ENCODE measurements at regions not wholly inside any gene's neighbourhood (a gene's known extent, or its start where the extent isn't known, plus 50 kb on each side); places are given as distances from the start of the nearest gene placed in this dataset.

- no peak overlapping the region for H3K27ac ChIP-seq
- no peak for TF ChIP-seq CTCF (conservative IDR thresholded peaks at IDR 0.05)
Observed at GRCh38 chr4:152100379-152101201, 339.8 kb upstream of the GATB start.

- no peak overlapping the region for H3K27ac ChIP-seq
- no peak for TF ChIP-seq CTCF (conservative IDR thresholded peaks at IDR 0.05)
Observed at GRCh38 chr4:152099981-152100378, 339.2 kb upstream of the GATB start.

GRCh38 chr4:152099555-152099954 lies 338.7 kb upstream of the GATB start:
- TF ChIP-seq CTCF (conservative IDR thresholded peaks at IDR 0.05), result no peak
- no peak overlapping the region for H3K27ac ChIP-seq

GRCh38 chr4:152099061-152099425 lies 338.2 kb upstream of the GATB start:
- H3K27ac ChIP-seq, result no peak overlapping the region
- no peak for TF ChIP-seq CTCF (conservative IDR thresholded peaks at IDR 0.05)

GRCh38 chr4:152098365-152099060 lies 337.7 kb upstream of the GATB start:
- no peak overlapping the region for H3K27ac ChIP-seq

GRCh38 chr4:152097371-152097770 lies 336.6 kb upstream of the GATB start:
- H3K27ac ChIP-seq, result no peak overlapping the region
- no peak for TF ChIP-seq CTCF (conservative IDR thresholded peaks at IDR 0.05)

More at GRCh38 chr4:152098365-152099060, 337.7 kb upstream of the GATB start:
- TF ChIP-seq CTCF (conservative IDR thresholded peaks at IDR 0.05), result no peak

GRCh38 chr4:152095701-152096070 lies 334.9 kb upstream of the GATB start:
- H3K27ac ChIP-seq, result peak overlapping the region; percentile 87

More at GRCh38 chr4:152095701-152096070, 334.9 kb upstream of the GATB start:
- TF ChIP-seq CTCF (conservative IDR thresholded peaks at IDR 0.05), result no peak
